HG02852 (cell line): ENCODE measurements at regions not wholly inside any gene's neighbourhood (a gene's known extent, or its start where the extent isn't known, plus 50 kb on each side); places are given as distances from the start of the nearest gene placed in this dataset.
"Not testable (repeated sequence)": the region's sequence is repeated elsewhere in the genome, so short reads cannot be mapped to it uniquely, and the experiment has no call there.

Experiments
- ATAC-seq: cut with Tn5 transposase; IDR thresholded peaks from one replicate; pipeline ENCODE4 v1.9.1; 2021; ENCODE audit warnings: mild to moderate bottlenecking, moderate library complexity; ENCODE audit not compliant: unreplicated experiment

DNA sequence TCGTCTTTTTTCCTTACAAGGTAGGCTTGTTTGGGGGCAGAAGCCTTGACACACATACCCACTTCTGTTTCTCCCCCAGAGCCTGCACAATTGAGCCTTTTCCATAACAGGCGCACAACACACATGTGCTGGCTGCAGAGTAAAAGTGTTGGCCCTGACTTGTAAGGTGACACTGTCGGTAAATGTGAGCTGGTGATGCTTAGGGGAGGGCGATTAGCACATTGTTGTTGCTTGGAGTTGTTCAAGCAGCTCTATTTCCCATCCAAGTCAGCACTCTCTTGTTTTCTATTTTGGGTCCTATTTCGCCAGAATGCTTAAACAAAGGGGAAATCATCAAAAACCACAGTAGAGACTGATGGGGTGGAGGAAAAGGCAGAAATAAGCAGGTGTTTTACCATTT lies 51.9 kb upstream of the PTPRJ start:
- no peak for ATAC-seq

DNA sequence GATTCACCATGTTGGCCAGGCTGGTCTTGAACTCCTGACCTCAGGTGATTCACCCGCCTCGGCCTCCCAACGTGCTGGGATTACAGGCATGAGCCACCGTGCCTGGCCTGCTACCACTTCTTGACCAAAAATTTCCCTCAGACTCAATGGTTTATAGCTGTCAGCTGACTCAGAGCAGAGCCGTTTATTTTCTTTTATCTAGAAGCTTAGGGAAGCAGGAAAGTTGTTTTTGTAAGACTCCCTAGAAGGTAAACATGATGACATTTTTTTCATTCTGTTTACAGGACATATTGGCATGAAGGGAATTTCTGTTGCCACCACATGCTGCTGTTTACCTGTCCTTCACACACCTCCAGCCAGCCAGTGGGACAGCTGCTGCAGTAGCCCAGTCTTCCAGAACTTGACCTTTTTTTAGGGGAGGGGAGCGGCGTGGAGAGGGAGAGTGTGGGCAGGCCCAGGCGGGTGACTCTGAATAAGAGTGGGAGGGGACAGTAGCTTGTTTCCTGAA lies 56.1 kb upstream of the PTPRJ start:
- no peak for ATAC-seq

DNA sequence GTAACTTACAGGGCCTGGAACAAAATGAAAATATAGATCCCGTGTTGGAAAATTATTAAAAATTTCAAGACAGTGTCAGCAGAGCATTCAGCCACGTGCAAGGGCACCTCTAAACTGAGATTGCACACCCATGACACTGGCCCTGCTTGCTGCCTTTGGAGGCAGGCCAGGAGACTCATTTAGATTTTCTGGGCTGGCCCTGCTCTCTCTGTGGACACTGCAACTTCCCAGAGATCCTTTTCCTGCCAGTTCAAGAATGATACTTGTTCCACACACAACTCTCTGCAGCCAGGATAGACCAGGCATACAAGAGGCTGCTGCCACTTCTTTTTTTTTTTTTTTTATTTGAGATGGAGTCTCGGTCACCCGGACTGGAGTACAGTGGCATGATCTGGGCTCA lies 56.7 kb upstream of the PTPRJ start:
- ATAC-seq = no peak

DNA sequence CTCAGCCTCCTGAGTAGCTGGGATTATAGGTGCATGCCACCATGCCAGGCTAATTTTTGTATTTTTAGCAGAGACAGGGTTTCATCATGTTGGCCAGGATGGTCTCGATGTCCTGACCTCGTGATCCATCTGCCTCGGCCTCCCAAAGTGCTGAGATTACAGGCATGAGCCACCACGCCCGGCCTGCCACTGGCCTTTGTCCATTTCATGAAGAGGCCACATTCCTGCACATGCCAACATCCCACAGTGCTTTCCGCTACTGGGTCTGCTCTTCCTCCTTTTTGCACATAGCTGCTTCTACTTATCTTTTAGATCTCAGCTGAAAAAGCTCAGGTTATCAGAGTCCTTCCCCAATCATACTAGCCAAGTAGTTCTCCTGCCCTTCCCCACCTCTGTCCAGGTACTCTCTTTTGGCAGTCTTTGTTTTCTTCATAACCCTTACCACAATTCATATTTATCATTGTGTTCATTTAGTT lies 59.2 kb upstream of the PTPRJ start:
- ATAC-seq = not testable (repeated sequence)

DNA sequence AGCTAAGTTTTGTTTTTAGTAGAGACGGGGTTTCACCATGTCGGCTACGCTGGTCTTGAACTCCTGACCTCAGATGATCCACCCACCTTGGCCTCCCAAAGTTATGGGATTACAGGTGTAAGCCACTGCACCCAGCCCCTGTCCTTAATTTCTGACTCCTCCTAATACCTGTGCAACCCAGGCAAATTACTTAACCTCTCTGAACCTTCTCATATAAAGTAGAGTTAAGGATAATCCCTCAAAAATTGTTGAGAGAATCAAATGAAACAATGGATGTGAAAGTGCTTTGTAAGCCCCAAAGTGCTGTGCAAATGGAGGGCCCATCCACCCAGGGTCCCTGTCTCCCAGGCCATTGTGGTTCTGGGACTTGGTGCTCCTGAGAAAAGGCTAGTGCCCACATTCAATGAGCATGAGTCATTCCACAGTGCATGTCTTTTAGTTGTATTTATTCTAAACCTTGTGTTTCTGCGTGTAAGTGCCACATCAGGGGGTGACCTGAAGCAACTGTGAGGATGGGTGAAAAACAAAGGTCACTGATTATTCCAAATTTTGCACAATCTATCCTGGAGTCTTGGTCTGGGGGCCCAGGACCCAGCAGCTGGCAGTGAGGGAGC lies 61.4 kb upstream of the PTPRJ start:
- ATAC-seq = no peak

- ATAC-seq = no peak
Observed at GRCh38 chr11:47918370-47918690, 62.0 kb upstream of the PTPRJ start.

GRCh38 chr11:47917599-47918369 lies 62.6 kb upstream of the PTPRJ start:
- no peak for ATAC-seq

DNA sequence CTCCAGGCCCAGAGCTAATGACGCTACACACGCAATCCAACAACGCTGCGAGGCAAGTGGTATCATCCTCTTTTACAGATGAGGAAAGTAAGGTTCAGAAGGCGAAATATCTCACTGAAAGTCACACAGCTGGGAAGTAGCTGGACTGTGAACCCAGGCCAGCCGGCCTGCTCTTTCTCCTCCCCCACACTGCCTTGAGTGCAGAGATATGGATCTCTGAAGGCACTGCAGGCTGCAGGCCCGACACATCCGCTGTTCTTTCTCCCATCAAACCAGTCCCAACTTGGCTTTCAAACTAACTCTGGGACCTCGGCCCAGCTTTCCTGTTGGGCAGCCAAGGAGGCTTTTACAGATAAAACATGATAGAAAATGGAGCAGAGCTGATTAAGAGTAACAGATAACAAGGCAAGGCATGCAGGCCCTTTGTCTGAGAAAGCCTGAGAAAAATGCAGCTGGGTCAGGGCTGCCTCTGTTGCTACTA lies 64.0 kb upstream of the PTPRJ start:
- ATAC-seq = no peak

- ATAC-seq = no peak
Observed at GRCh38 chr11:47915783-47916182, 64.6 kb upstream of the PTPRJ start.

DNA sequence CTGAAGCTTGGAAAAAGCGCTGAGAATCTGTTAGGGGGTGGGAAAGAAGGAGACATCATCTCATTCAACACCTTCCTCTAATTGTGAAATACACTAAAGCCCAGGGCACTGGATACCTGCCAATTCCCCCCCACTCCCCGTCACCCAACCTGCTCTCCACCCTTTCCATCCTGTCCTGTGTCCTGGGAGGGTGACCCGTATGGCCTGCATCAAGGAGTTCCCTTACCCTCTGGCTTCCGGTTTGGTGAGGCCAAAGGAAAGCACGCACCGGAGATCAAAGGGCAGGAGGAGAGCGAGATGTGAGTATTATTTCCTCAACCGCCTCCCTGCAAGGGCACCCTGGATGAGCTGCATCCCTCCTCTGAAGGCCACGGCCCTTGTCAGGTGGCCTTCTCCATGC lies 65.0 kb upstream of the PTPRJ start:
- no peak for ATAC-seq

DNA sequence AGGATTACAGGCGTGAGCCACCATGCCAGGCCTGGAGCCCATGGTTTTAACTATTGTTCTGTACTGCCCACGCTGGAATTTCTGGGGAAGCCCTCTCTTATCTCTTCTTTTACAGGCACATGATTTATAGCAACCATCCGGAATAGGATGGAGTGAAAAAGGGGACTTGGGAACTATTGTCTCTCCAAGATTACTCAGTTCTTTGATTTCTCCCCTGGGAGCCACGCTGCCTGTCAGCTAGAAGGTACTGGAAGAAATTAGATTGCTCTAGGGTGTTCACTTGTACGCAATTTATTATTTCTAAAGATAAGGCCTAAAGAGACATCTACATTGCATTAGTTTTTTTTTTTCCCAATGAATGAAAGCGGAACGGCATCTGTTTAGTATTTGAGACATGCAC lies 65.6 kb upstream of the PTPRJ start:
- no peak for ATAC-seq

DNA sequence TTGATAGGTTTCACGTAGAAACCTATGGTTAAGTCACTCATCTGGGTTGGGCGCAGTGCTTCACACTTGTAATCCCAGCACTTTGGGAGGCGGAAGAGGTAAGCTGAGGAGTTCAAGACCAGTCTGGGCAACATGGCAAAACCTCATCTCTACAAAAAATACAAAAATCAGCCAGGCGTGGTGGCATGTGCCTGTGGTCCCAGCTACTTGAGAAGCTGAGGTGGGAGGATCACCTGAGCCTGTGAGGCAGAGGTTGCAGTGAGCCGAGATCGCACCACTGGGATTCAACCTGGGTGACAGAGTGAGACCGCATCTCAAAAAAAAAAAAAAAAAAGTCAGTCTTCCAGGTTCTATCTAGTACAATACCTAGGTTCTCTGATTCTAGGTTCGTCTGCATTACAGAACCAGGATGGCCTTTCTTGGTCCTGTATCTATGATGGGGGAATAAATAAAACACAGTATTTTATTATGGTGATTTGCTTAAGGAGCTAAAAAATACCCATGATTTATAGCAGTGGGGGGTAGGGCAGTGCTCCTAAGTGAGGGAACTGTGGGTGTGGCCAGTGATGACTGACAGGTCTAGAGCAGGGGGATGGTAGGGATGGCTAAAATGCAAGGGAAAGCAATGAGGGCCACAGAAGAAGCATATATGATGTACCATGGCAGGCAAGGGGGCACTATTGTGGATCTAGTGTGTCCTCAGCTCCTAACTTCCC lies 65.5 kb upstream of the NUP160 start:
- no peak for ATAC-seq

- ATAC-seq = no peak
Observed at GRCh38 chr11:47912843-47913437, 64.8 kb upstream of the NUP160 start.

DNA sequence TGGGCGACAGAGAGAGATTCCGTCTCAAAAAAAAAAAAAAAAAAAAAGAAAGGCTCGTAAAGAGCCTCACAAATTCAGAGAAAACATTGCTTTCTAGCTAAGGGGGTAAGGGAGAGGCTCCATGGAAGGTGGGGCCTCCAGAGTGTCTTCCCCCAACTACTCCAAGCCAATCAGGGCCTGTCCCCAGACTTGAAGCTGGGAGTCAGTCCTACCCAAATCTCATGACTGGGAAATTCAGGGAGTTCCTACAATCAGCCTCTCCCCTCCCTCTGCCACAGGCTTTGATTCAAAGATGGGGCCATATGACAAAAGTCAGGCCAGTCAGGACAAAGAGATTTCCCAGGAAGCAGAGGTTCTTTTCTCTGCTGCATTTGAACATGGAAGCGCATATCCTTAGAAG lies 63.0 kb upstream of the NUP160 start:
- no peak for ATAC-seq

DNA sequence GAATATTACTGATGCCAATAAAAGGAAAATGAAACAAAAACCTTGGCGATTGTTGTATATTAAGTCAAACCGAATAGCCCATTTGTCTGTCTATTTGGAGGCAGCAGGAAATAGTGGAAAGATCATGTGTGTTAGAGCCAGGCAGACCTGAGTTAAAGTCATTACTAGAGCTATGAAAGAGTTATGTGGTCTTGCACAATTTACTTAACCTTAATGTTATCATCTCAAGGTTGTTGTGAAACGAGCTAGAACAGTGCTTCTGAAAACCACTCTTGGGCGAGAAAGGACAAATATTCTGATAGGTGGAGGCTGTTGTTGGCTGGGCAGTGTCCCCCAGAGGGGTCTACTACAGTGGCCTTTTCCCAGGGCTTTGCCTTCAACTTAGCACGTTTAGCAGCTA lies 60.0 kb upstream of the NUP160 start:
- ATAC-seq = peak; percentile 85

- no peak for ATAC-seq
Observed at GRCh38 chr11:47907499-47907898, 59.3 kb upstream of the NUP160 start.

DNA sequence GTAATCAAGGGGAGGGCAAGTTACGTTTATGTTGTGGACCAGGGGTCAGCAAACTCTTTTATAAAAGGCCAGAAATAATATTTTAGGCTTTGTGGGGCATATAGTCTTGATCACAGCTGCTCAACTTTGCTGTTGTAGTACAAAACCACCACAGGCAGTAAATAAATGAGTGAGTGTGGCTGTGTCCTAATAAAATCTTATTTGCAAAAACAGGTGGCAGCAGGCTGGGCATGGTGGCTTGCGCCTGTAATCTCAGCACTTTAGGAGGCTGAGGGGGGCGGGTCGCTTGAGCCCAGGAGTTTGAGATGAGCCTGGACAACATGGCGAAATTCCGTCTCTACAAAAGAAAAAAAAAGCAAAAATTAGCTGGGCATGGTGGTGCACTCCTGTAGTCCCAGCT lies 57.9 kb upstream of the NUP160 start:
- no peak for ATAC-seq

DNA sequence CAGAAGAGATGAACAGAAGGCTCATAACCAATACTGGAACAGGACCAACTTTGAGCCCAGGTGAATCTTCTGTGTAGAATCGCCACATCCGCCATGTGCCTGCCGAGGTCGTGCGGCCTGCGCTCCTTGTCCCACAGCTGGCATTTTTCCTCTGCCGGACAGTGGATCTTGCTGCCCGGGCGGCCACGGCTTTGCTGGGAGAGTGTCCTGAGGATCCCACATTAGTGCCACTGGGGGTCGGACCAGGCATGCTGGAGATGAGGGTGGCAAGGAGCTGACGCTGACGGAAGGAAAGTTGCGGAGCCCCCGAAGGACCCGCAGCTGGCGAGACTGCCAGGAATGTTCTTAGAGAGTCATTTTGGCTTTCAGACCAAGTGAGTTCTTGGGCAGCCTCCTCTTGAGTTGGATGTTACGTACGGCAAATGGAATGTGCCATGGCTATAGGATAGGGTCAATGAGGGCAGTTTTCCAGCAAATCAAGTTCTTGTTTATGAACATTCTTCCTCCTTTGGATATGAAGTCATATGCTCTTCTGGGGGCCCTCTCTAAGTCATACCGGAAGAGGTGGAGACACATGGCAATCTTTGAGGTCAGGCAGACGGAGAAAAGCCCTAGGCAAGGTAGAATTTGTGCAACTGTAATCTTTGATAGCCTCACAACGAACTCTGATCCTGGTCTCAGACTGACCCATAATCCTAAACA lies 57.4 kb upstream of the NUP160 start:
- no peak for ATAC-seq

GRCh38 chr11:47904808-47905207 lies 56.7 kb upstream of the NUP160 start:
- no peak for ATAC-seq

GRCh38 chr11:47904048-47904447 lies 55.9 kb upstream of the NUP160 start:
- ATAC-seq = no peak

- ATAC-seq = peak; percentile 99
Observed at GRCh38 chr11:47899801-47900200, 51.7 kb upstream of the NUP160 start.
